ENCODE measurements at regions not wholly inside any gene's neighbourhood (a gene's known extent, or its start where the extent isn't known, plus 50 kb on each side); places are given as distances from the start of the nearest gene placed in this dataset.

- Histone ChIP-seq H3K4me1 (ENCODE audit: control insufficient read depth in 2 of 2, insufficient read depth in 2 of 2, low read length in 1 of 2) (no peaks in the 10 kb centered on the region), H3K27me3 (ENCODE audit: control insufficient read depth in 1 of 2, insufficient read depth in 2 of 2, low read length in 2 of 2) (no peaks in the 10 kb centered on the region), H3K36me3 (ENCODE audit: control insufficient read depth in 2 of 2, insufficient read depth in 2 of 2, low read length in 1 of 2) (no peaks in the 10 kb centered on the region), H3K9me3 (ENCODE audit: control insufficient read depth in 2 of 2, insufficient read depth in 1 of 2, low read depth in 1 of 2, low read length in 1 of 2) (no peaks in the 10 kb centered on the region), H3K4me3 (ENCODE audit: low read depth in 1 of 2, low read length in 2 of 2) (no peak overlapping the region), H3K27ac (ENCODE audit: low read depth in 2 of 2, low read length in 1 of 2) (no peak overlapping the region)
- 73 to 74% methylated on average over 2 of the region's 2 CpGs for WGBS, 2 donors
Measured at GRCh38 chr18:37641573-37641972, 76.0 kb upstream of the CELF4 start.

GRCh38 chr18:37640504-37640903, 74.9 kb upstream of the CELF4 start:
- H3K27me3 ChIP-seq (ENCODE audit: control insufficient read depth in 1 of 2, insufficient read depth in 2 of 2, low read length in 2 of 2), result no peaks in the 10 kb centered on the region
- no peaks in the 10 kb centered on the region for H3K9me3 ChIP-seq (ENCODE audit: control insufficient read depth in 2 of 2, insufficient read depth in 1 of 2, low read depth in 1 of 2, low read length in 1 of 2)
- H3K27ac ChIP-seq (ENCODE audit: low read depth in 2 of 2, low read length in 1 of 2), result no peak overlapping the region
- H3K4me3 ChIP-seq (ENCODE audit: low read depth in 1 of 2, low read length in 2 of 2), result no peak overlapping the region
- H3K36me3 ChIP-seq (ENCODE audit: control insufficient read depth in 2 of 2, insufficient read depth in 2 of 2, low read length in 1 of 2), result no peaks in the 10 kb centered on the region
- H3K4me1 ChIP-seq (ENCODE audit: control insufficient read depth in 2 of 2, insufficient read depth in 2 of 2, low read length in 1 of 2), result no peaks in the 10 kb centered on the region

- Histone ChIP-seq H3K27me3 (ENCODE audit: control insufficient read depth in 1 of 2, insufficient read depth in 2 of 2, low read length in 2 of 2) (no peaks in the 10 kb centered on the region), H3K9me3 (ENCODE audit: control insufficient read depth in 2 of 2, insufficient read depth in 1 of 2, low read depth in 1 of 2, low read length in 1 of 2) (no peaks in the 10 kb centered on the region), H3K4me1 (ENCODE audit: control insufficient read depth in 2 of 2, insufficient read depth in 2 of 2, low read length in 1 of 2) (no peaks in the 10 kb centered on the region), H3K4me3 (ENCODE audit: low read depth in 1 of 2, low read length in 2 of 2) (no peak overlapping the region), H3K36me3 (ENCODE audit: control insufficient read depth in 2 of 2, insufficient read depth in 2 of 2, low read length in 1 of 2) (no peaks in the 10 kb centered on the region), H3K27ac (ENCODE audit: low read depth in 2 of 2, low read length in 1 of 2) (no peak overlapping the region)
- 78 to 80% methylated on average over 3 of the region's 3 CpGs for WGBS, 2 donors
Measured at GRCh38 chr18:37639846-37640245, 74.2 kb upstream of the CELF4 start.

GRCh38 chr18:37637478-37637850, 71.9 kb upstream of the CELF4 start:
- H3K4me3 ChIP-seq (ENCODE audit: low read depth in 1 of 2, low read length in 2 of 2), result no peak overlapping the region
- 78 to 80% methylated on average over 4 of the region's 4 CpGs for WGBS, 2 donors
- H3K9me3 ChIP-seq (ENCODE audit: control insufficient read depth in 2 of 2, insufficient read depth in 1 of 2, low read depth in 1 of 2, low read length in 1 of 2), result no peaks in the 10 kb centered on the region
- no peaks in the 10 kb centered on the region for H3K4me1 ChIP-seq (ENCODE audit: control insufficient read depth in 2 of 2, insufficient read depth in 2 of 2, low read length in 1 of 2)
- no peaks in the 10 kb centered on the region for H3K36me3 ChIP-seq (ENCODE audit: control insufficient read depth in 2 of 2, insufficient read depth in 2 of 2, low read length in 1 of 2)
- H3K27ac ChIP-seq (ENCODE audit: low read depth in 2 of 2, low read length in 1 of 2), result no peak overlapping the region
- no peaks in the 10 kb centered on the region for H3K27me3 ChIP-seq (ENCODE audit: control insufficient read depth in 1 of 2, insufficient read depth in 2 of 2, low read length in 2 of 2)

GRCh38 chr18:37636831-37637477, 71.4 kb upstream of the CELF4 start:
- H3K4me3 ChIP-seq (ENCODE audit: low read depth in 1 of 2, low read length in 2 of 2), result no peak overlapping the region
- 83 to 86% methylated on average over 8 of the region's 8 CpGs for WGBS, 2 donors
- H3K27me3 ChIP-seq (ENCODE audit: control insufficient read depth in 1 of 2, insufficient read depth in 2 of 2, low read length in 2 of 2), result no peaks in the 10 kb centered on the region
- H3K4me1 ChIP-seq (ENCODE audit: control insufficient read depth in 2 of 2, insufficient read depth in 2 of 2, low read length in 1 of 2), result no peaks in the 10 kb centered on the region
- no peaks in the 10 kb centered on the region for H3K9me3 ChIP-seq (ENCODE audit: control insufficient read depth in 2 of 2, insufficient read depth in 1 of 2, low read depth in 1 of 2, low read length in 1 of 2)
- no peak overlapping the region for H3K27ac ChIP-seq (ENCODE audit: low read depth in 2 of 2, low read length in 1 of 2)
- H3K36me3 ChIP-seq (ENCODE audit: control insufficient read depth in 2 of 2, insufficient read depth in 2 of 2, low read length in 1 of 2), result no peaks in the 10 kb centered on the region

GRCh38 chr18:37634516-37634915, 68.9 kb upstream of the CELF4 start:
- H3K27me3 ChIP-seq (ENCODE audit: control insufficient read depth in 1 of 2, insufficient read depth in 2 of 2, low read length in 2 of 2), result no peaks in the 10 kb centered on the region
- H3K27ac ChIP-seq (ENCODE audit: low read depth in 2 of 2, low read length in 1 of 2), result no peak overlapping the region
- H3K9me3 ChIP-seq (ENCODE audit: control insufficient read depth in 2 of 2, insufficient read depth in 1 of 2, low read depth in 1 of 2, low read length in 1 of 2), result no peaks in the 10 kb centered on the region
- no peak overlapping the region for H3K4me3 ChIP-seq (ENCODE audit: low read depth in 1 of 2, low read length in 2 of 2)
- no peaks in the 10 kb centered on the region for H3K36me3 ChIP-seq (ENCODE audit: control insufficient read depth in 2 of 2, insufficient read depth in 2 of 2, low read length in 1 of 2)
- H3K4me1 ChIP-seq (ENCODE audit: control insufficient read depth in 2 of 2, insufficient read depth in 2 of 2, low read length in 1 of 2), result no peaks in the 10 kb centered on the region
- 79 to 81% methylated on average over 2 of the region's 2 CpGs for WGBS, 2 donors

GRCh38 chr18:37631422-37631821, 65.8 kb upstream of the CELF4 start:
- Histone ChIP-seq H3K27me3 (ENCODE audit: control insufficient read depth in 1 of 2, insufficient read depth in 2 of 2, low read length in 2 of 2) (no peaks in the 10 kb centered on the region), H3K4me1 (ENCODE audit: control insufficient read depth in 2 of 2, insufficient read depth in 2 of 2, low read length in 1 of 2) (no peaks in the 10 kb centered on the region), H3K9me3 (ENCODE audit: control insufficient read depth in 2 of 2, insufficient read depth in 1 of 2, low read depth in 1 of 2, low read length in 1 of 2) (no peaks in the 10 kb centered on the region), H3K36me3 (ENCODE audit: control insufficient read depth in 2 of 2, insufficient read depth in 2 of 2, low read length in 1 of 2) (no peaks in the 10 kb centered on the region), H3K4me3 (ENCODE audit: low read depth in 1 of 2, low read length in 2 of 2) (no peak overlapping the region), H3K27ac (ENCODE audit: low read depth in 2 of 2, low read length in 1 of 2) (no peak overlapping the region)
- 85 to 88% methylated on average over 4 of the region's 4 CpGs for WGBS, 2 donors

GRCh38 chr18:37630334-37630733, 64.7 kb upstream of the CELF4 start:
- H3K4me1 ChIP-seq (ENCODE audit: control insufficient read depth in 2 of 2, insufficient read depth in 2 of 2, low read length in 1 of 2), result no peaks in the 10 kb centered on the region
- 89 to 92% methylated on average over 2 of the region's 2 CpGs for WGBS, 2 donors
- no peaks in the 10 kb centered on the region for H3K9me3 ChIP-seq (ENCODE audit: control insufficient read depth in 2 of 2, insufficient read depth in 1 of 2, low read depth in 1 of 2, low read length in 1 of 2)
- no peaks in the 10 kb centered on the region for H3K36me3 ChIP-seq (ENCODE audit: control insufficient read depth in 2 of 2, insufficient read depth in 2 of 2, low read length in 1 of 2)
- no peaks in the 10 kb centered on the region for H3K27me3 ChIP-seq (ENCODE audit: control insufficient read depth in 1 of 2, insufficient read depth in 2 of 2, low read length in 2 of 2)
- no peak overlapping the region for H3K4me3 ChIP-seq (ENCODE audit: low read depth in 1 of 2, low read length in 2 of 2)
- no peak overlapping the region for H3K27ac ChIP-seq (ENCODE audit: low read depth in 2 of 2, low read length in 1 of 2)

- WGBS, 2 donors, result 61 to 72% methylated on average over 3 of the region's 3 CpGs
- Histone ChIP-seq H3K27me3 (ENCODE audit: control insufficient read depth in 1 of 2, insufficient read depth in 2 of 2, low read length in 2 of 2) (no peaks in the 10 kb centered on the region), H3K4me3 (ENCODE audit: low read depth in 1 of 2, low read length in 2 of 2) (no peak overlapping the region), H3K9me3 (ENCODE audit: control insufficient read depth in 2 of 2, insufficient read depth in 1 of 2, low read depth in 1 of 2, low read length in 1 of 2) (no peaks in the 10 kb centered on the region), H3K27ac (ENCODE audit: low read depth in 2 of 2, low read length in 1 of 2) (no peak overlapping the region), H3K36me3 (ENCODE audit: control insufficient read depth in 2 of 2, insufficient read depth in 2 of 2, low read length in 1 of 2) (no peaks in the 10 kb centered on the region), H3K4me1 (ENCODE audit: control insufficient read depth in 2 of 2, insufficient read depth in 2 of 2, low read length in 1 of 2) (no peaks in the 10 kb centered on the region)
Measured at GRCh38 chr18:37628470-37629220, 63.0 kb upstream of the CELF4 start.

GRCh38 chr18:37624318-37624717, 58.7 kb upstream of the CELF4 start:
- Histone ChIP-seq H3K27ac (ENCODE audit: low read depth in 2 of 2, low read length in 1 of 2) (no peak overlapping the region), H3K36me3 (ENCODE audit: control insufficient read depth in 2 of 2, insufficient read depth in 2 of 2, low read length in 1 of 2) (no peaks in the 10 kb centered on the region), H3K4me3 (ENCODE audit: low read depth in 1 of 2, low read length in 2 of 2) (no peak overlapping the region), H3K4me1 (ENCODE audit: control insufficient read depth in 2 of 2, insufficient read depth in 2 of 2, low read length in 1 of 2) (no peaks in the 10 kb centered on the region), H3K27me3 (ENCODE audit: control insufficient read depth in 1 of 2, insufficient read depth in 2 of 2, low read length in 2 of 2) (no peaks in the 10 kb centered on the region), H3K9me3 (ENCODE audit: control insufficient read depth in 2 of 2, insufficient read depth in 1 of 2, low read depth in 1 of 2, low read length in 1 of 2) (no peaks in the 10 kb centered on the region)
- WGBS, 2 donors, result 59 to 61% methylated on average over 2 of the region's 2 CpGs

Measured in esophagus (tissue), 2 donors.